ENCODE measurements at regions not wholly inside any gene's neighbourhood (a gene's known extent, or its start where the extent isn't known, plus 50 kb on each side); places are given as distances from the start of the nearest gene placed in this dataset.

DNA sequence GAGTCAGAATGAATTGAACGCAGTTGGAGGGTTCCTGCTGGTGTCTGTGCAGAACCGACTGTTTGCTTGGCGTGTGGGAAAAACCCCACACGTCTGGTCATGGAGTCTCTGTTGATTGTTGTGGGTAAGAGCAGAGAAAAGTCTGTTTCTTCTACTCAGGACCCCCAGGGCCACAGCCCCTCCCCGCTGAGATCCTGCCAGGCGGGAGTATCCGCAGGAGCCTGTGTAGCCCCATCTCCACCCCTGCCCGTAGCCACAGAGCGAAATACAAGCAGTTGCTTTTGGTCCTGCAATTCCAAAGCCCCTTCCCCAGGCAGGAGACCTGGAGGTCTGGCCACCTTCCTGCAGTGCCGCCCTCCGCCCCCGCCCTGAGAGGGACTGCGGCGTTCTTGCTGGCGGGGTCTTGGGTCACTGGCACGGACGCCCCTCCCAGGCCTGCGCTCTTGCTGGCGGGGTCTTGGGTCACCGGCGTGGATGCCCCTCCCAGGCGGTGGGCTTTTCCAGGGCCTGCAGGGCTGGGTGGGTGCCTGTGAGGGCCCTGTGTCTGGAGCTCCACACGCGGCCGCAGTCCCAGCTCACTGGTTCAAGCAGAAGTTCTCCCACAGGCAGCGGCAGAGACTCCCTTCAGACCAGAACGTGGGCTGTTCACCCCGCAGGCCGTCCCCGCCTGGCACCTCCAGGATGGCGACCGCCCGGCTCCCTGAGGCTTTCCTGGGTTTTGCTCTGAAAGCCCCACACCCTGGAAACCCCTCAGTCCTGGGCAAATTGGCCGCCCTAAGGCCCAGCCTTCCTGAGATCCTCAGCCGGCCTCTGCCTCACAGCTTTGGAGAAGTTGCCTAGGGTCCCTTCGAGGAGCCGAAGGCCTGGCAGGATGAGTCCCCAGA lies 76.0 kb upstream of the CTDP1 start:
- TF ChIP-seq, protein P1, sequence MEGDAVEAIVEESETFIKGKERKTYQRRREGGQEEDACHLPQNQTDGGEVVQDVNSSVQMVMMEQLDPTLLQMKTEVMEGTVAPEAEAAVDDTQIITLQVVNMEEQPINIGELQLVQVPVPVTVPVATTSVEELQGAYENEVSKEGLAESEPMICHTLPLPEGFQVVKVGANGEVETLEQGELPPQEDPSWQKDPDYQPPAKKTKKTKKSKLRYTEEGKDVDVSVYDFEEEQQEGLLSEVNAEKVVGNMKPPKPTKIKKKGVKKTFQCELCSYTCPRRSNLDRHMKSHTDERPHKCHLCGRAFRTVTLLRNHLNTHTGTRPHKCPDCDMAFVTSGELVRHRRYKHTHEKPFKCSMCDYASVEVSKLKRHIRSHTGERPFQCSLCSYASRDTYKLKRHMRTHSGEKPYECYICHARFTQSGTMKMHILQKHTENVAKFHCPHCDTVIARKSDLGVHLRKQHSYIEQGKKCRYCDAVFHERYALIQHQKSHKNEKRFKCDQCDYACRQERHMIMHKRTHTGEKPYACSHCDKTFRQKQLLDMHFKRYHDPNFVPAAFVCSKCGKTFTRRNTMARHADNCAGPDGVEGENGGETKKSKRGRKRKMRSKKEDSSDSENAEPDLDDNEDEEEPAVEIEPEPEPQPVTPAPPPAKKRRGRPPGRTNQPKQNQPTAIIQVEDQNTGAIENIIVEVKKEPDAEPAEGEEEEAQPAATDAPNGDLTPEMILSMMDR (IDR thresholded peaks at IDR 0.05), result no peak
- no peak for TF ChIP-seq POLR2A (IDR thresholded peaks at IDR 0.05)
